Fibroblast of lung (primary cell): ENCODE measurements at regions not wholly inside any gene's neighbourhood (a gene's known extent, or its start where the extent isn't known, plus 50 kb on each side); places are given as distances from the start of the nearest gene placed in this dataset.

Experiments
- DNase-seq, 2 donors: peaks; one replicate each; pipeline versions ENCODE4 v3.0.0 to v3.0.0-alpha.2; 2010; ENCODE audit warnings: low read depth in 2 of 2
- H2AFZ ChIP-seq: 2 replicates; pipeline ENCODE4 v1.5.1; 2012; ENCODE audit warnings: low read length, control low read depth, inconsistent platforms
- H3K27ac ChIP-seq: 2 replicates; pipeline ENCODE4 v1.5.1; 2011; ENCODE audit warnings: low read length, control low read depth; ENCODE audit not compliant: insufficient read depth
- H3K27me3 ChIP-seq: 2 replicates; pipeline ENCODE4 v1.5.1; 2011; ENCODE audit warnings: mild to moderate bottlenecking, low read length; ENCODE audit not compliant: control insufficient read depth, insufficient read depth
- H3K36me3 ChIP-seq: 2 replicates; pipeline ENCODE4 v1.5.1; 2011; ENCODE audit warnings: low read length; ENCODE audit not compliant: control insufficient read depth, insufficient read depth
- H3K4me1 ChIP-seq: 2 replicates; pipeline ENCODE4 v1.5.1; 2011; ENCODE audit warnings: low read length; ENCODE audit not compliant: control insufficient read depth, insufficient read depth; ENCODE audit errors: extremely low read depth
- H3K4me2 ChIP-seq: 2 replicates; pipeline ENCODE4 v1.5.1; 2011; ENCODE audit warnings: low read length, control low read depth; ENCODE audit not compliant: insufficient read depth; ENCODE audit errors: extremely low read depth
- H3K4me3 ChIP-seq, 4 experiments: fragments of 200-600 bp in 1 of 4; sonication (generic) in 1 of 4; replicated peaks in 1 of 4; 2 replicates each; pipeline ENCODE4 v1.5.1; 2011 to 2016; ENCODE audit warnings: low read length in 4 of 4, low read depth in 3 of 4, mild to moderate bottlenecking in 3 of 4, control low read depth in 2 of 4, inconsistent platforms in 1 of 4, mixed read lengths in 1 of 4; ENCODE audit not compliant: insufficient read depth in 1 of 4; ENCODE audit errors: control extremely low read depth in 1 of 4
- H3K79me2 ChIP-seq: 2 replicates; pipeline ENCODE4 v1.5.1; 2012; ENCODE audit warnings: mild to moderate bottlenecking, low read length, inconsistent platforms; ENCODE audit not compliant: control insufficient read depth, insufficient read depth
- H3K9ac ChIP-seq: 2 replicates; pipeline ENCODE4 v1.5.1; 2011; ENCODE audit warnings: mild to moderate bottlenecking, low read length, control low read depth; ENCODE audit not compliant: insufficient read depth
- H3K9me3 ChIP-seq: 2 replicates; pipeline ENCODE4 v1.5.1; 2012; ENCODE audit warnings: low read depth, low read length; ENCODE audit not compliant: control insufficient read depth, insufficient read depth
- H4K20me1 ChIP-seq: 2 replicates; pipeline ENCODE4 v1.5.1; 2011; ENCODE audit warnings: low read length; ENCODE audit not compliant: control insufficient read depth, insufficient read depth; ENCODE audit errors: extremely low read depth
- CTCF ChIP-seq, 2 donors: IDR thresholded peaks in 1 of 2; conservative IDR thresholded peaks in 1 of 2; 1 replicate in 1 of 2; 2 replicates in 1 of 2; pipeline ENCODE4 v1.5.1; 2011 to 2012; ENCODE audit warnings: low read length in 2 of 2, control low read depth in 1 of 2, inconsistent platforms in 1 of 2, low read depth in 1 of 2, mild to moderate bottlenecking in 1 of 2
- EZH2 ChIP-seq: IDR thresholded peaks from 2 replicates; pipeline ENCODE4 v1.5.1; 2012; ENCODE audit warnings: low read length, control low read depth, mild to moderate bottlenecking; ENCODE audit errors: missing control alignments

GRCh38 chr6:148199584-148199983, 143.1 kb upstream of the SASH1 start:
- Histone ChIP-seq H3K4me3 (no peak overlapping the region), H3K27me3 (peaks cover 2% of the 10 kb centered on the region), H3K79me2 (no peaks in the 10 kb centered on the region), H4K20me1 (no peaks in the 10 kb centered on the region), H2AFZ (no peak overlapping the region), H3K36me3 (no peaks in the 10 kb centered on the region), H3K9ac (no peak overlapping the region), H3K27ac (no peak overlapping the region), H3K4me2 (no peak overlapping the region), H3K9me3 (no peaks in the 10 kb centered on the region), H3K4me1 (no peaks in the 10 kb centered on the region)
- no peak for DNase-seq
- no peak for TF ChIP-seq EZH2
- TF ChIP-seq CTCF (conservative IDR thresholded peaks at IDR 0.05 in 1 of 2, IDR thresholded peaks at IDR 0.05 in 1 of 2; ENCODE audit: low read depth in 1 of 2, low read length in 2 of 2) = no peak

- Histone ChIP-seq H4K20me1 (no peaks in the 10 kb centered on the region), H3K79me2 (no peaks in the 10 kb centered on the region), H3K9ac (no peak overlapping the region), H2AFZ (no peak overlapping the region), H3K4me2 (no peak overlapping the region), H3K4me3 (no peak overlapping the region), H3K27me3 (peaks cover 2% of the 10 kb centered on the region), H3K4me1 (no peaks in the 10 kb centered on the region), H3K27ac (no peak overlapping the region), H3K9me3 (no peaks in the 10 kb centered on the region), H3K36me3 (no peaks in the 10 kb centered on the region)
- TF ChIP-seq EZH2 = no peak
- no peak for TF ChIP-seq CTCF (conservative IDR thresholded peaks at IDR 0.05 in 1 of 2, IDR thresholded peaks at IDR 0.05 in 1 of 2; ENCODE audit: low read depth in 1 of 2, low read length in 2 of 2)
- DNase-seq = no peak
Measured at GRCh38 chr6:148200293-148200692, 142.3 kb upstream of the SASH1 start.

GRCh38 chr6:148200781-148201180, 141.9 kb upstream of the SASH1 start:
- no peaks in the 10 kb centered on the region for H3K36me3 ChIP-seq
- TF ChIP-seq CTCF (conservative IDR thresholded peaks at IDR 0.05 in 1 of 2, IDR thresholded peaks at IDR 0.05 in 1 of 2; ENCODE audit: low read depth in 1 of 2, low read length in 2 of 2) (no peak), EZH2 (no peak)
- H3K4me3 ChIP-seq = no peak overlapping the region
- H3K79me2 ChIP-seq = no peaks in the 10 kb centered on the region
- H3K4me1 ChIP-seq = no peaks in the 10 kb centered on the region
- H3K27me3 ChIP-seq = peaks cover 2% of the 10 kb centered on the region
- H3K9ac ChIP-seq = no peak overlapping the region
- H2AFZ ChIP-seq = no peak overlapping the region
- no peaks in the 10 kb centered on the region for H3K9me3 ChIP-seq
- no peak overlapping the region for H3K4me2 ChIP-seq
- H4K20me1 ChIP-seq = no peaks in the 10 kb centered on the region
- DNase-seq = no peak
- no peak overlapping the region for H3K27ac ChIP-seq
